Stomach smooth muscle (tissue), 2 donors: ENCODE measurements at regions not wholly inside any gene's neighbourhood (a gene's known extent, or its start where the extent isn't known, plus 50 kb on each side); places are given as distances from the start of the nearest gene placed in this dataset.

ENCODE experiments used
- H3K27ac ChIP-seq: one replicate; pipeline ENCODE4 v1.7.0; 2013; ENCODE audit warnings: mild to moderate bottlenecking, low read length, inconsistent platforms
- H3K27me3 ChIP-seq, 2 donors: one replicate each; pipeline ENCODE4 v1.7.0; 2013; ENCODE audit warnings: low read length in 2 of 2; ENCODE audit not compliant: insufficient read depth in 2 of 2, control insufficient read depth in 1 of 2
- H3K36me3 ChIP-seq, 2 donors: one replicate each; pipeline ENCODE4 v1.7.0; 2013; ENCODE audit warnings: low read length in 2 of 2; ENCODE audit not compliant: control insufficient read depth in 2 of 2, insufficient read depth in 2 of 2
- H3K4me1 ChIP-seq: one replicate; pipeline ENCODE4 v1.7.0; 2013; ENCODE audit warnings: low read length; ENCODE audit not compliant: control insufficient read depth, insufficient read depth
- H3K4me3 ChIP-seq, 2 donors: one replicate each; pipeline ENCODE4 v1.7.0; 2013; ENCODE audit warnings: low read length in 2 of 2
- H3K9ac ChIP-seq, 2 donors: one replicate each; pipeline ENCODE4 v1.7.0; 2013; ENCODE audit warnings: low read length in 2 of 2, mild to moderate bottlenecking in 1 of 2
- H3K9me3 ChIP-seq, 2 donors: one replicate each; pipeline ENCODE4 v1.7.0; 2013; ENCODE audit warnings: low read length in 2 of 2; ENCODE audit not compliant: control insufficient read depth in 2 of 2
- donor health status: healthy.
- donor health status: Pancreatic carcinoma.

- Histone ChIP-seq H3K4me1 (peaks cover 15% of the 10 kb centered on the region), H3K27ac (no peak overlapping the region), H3K36me3 (no peaks in the 10 kb centered on the region), H3K4me3 (peak overlapping the region; percentile 11 to 73), H3K27me3 (no peaks in the 10 kb centered on the region), H3K9me3 (no peaks in the 10 kb centered on the region), H3K9ac (no peak overlapping the region)
These were observed 95.2 kb downstream of the PLCE1 start for GRCh38 chr10:94088926-94089381.

GRCh38 chr10:94091649-94092048 is 97.9 kb downstream of the PLCE1 start:
- no peaks in the 10 kb centered on the region for H3K27me3 ChIP-seq
- no peak overlapping the region for H3K9ac ChIP-seq
- no peak overlapping the region for H3K27ac ChIP-seq
- no peaks in the 10 kb centered on the region for H3K36me3 ChIP-seq
- H3K4me1 ChIP-seq, result peaks cover 15% of the 10 kb centered on the region
- H3K4me3 ChIP-seq, result no peak overlapping the region
- H3K9me3 ChIP-seq, result no peaks in the 10 kb centered on the region

- peaks cover 14% of the 10 kb centered on the region for H3K4me1 ChIP-seq
- H3K27me3 ChIP-seq, result no peaks in the 10 kb centered on the region
- H3K4me3 ChIP-seq, result no peak overlapping the region
- no peaks in the 10 kb centered on the region for H3K9me3 ChIP-seq
- no peaks in the 10 kb centered on the region for H3K36me3 ChIP-seq
- H3K27ac ChIP-seq, result no peak overlapping the region
- H3K9ac ChIP-seq, result no peak overlapping the region
These were observed 99.1 kb downstream of the PLCE1 start for GRCh38 chr10:94092848-94093247.

GRCh38 chr10:94093286-94093905 is 99.7 kb downstream of the PLCE1 start:
- H3K27me3 ChIP-seq, result no peaks in the 10 kb centered on the region
- peaks cover 9% of the 10 kb centered on the region for H3K4me1 ChIP-seq
- H3K27ac ChIP-seq, result no peak overlapping the region
- H3K4me3 ChIP-seq, result no peak overlapping the region
- no peaks in the 10 kb centered on the region for H3K36me3 ChIP-seq
- no peak overlapping the region for H3K9ac ChIP-seq
- H3K9me3 ChIP-seq, result no peaks in the 10 kb centered on the region

GRCh38 chr10:94094540-94094939 is 100.8 kb downstream of the PLCE1 start:
- H3K36me3 ChIP-seq, result no peaks in the 10 kb centered on the region
- H3K4me1 ChIP-seq, result peaks cover 13% of the 10 kb centered on the region
- no peak overlapping the region for H3K4me3 ChIP-seq
- no peak overlapping the region for H3K9ac ChIP-seq
- no peaks in the 10 kb centered on the region for H3K9me3 ChIP-seq
- H3K27me3 ChIP-seq, result no peaks in the 10 kb centered on the region
- H3K27ac ChIP-seq, result no peak overlapping the region

- Histone ChIP-seq H3K4me3 (no peak overlapping the region), H3K36me3 (no peaks in the 10 kb centered on the region), H3K4me1 (peaks cover 13% of the 10 kb centered on the region), H3K9ac (no peak overlapping the region), H3K27me3 (no peaks in the 10 kb centered on the region), H3K27ac (no peak overlapping the region), H3K9me3 (no peaks in the 10 kb centered on the region)
These were observed 103.9 kb downstream of the PLCE1 start for GRCh38 chr10:94097656-94098055.

GRCh38 chr10:94098896-94099295 is 105.2 kb downstream of the PLCE1 start:
- no peaks in the 10 kb centered on the region for H3K27me3 ChIP-seq
- no peak overlapping the region for H3K9ac ChIP-seq
- no peaks in the 10 kb centered on the region for H3K9me3 ChIP-seq
- no peaks in the 10 kb centered on the region for H3K36me3 ChIP-seq
- peaks cover 18% of the 10 kb centered on the region for H3K4me1 ChIP-seq
- H3K4me3 ChIP-seq, result no peak overlapping the region
- H3K27ac ChIP-seq, result peak overlapping the region; percentile 18

- H3K4me1 ChIP-seq, result peaks cover 11% of the 10 kb centered on the region
- H3K36me3 ChIP-seq, result no peaks in the 10 kb centered on the region
- no peak overlapping the region for H3K27ac ChIP-seq
- no peaks in the 10 kb centered on the region for H3K9me3 ChIP-seq
- no peaks in the 10 kb centered on the region for H3K27me3 ChIP-seq
- no peak overlapping the region for H3K9ac ChIP-seq
- no peak overlapping the region for H3K4me3 ChIP-seq
These were observed 108.2 kb downstream of the PLCE1 start for GRCh38 chr10:94101894-94102293.

- Histone ChIP-seq H3K27me3 (no peaks in the 10 kb centered on the region), H3K9me3 (no peaks in the 10 kb centered on the region), H3K9ac (no peak overlapping the region), H3K4me1 (peaks cover 11% of the 10 kb centered on the region), H3K36me3 (no peaks in the 10 kb centered on the region), H3K27ac (no peak overlapping the region), H3K4me3 (no peak overlapping the region)
These were observed 108.7 kb downstream of the PLCE1 start for GRCh38 chr10:94102436-94102835.

- H3K9ac ChIP-seq, result no peak overlapping the region
- no peak overlapping the region for H3K4me3 ChIP-seq
- H3K27ac ChIP-seq, result no peak overlapping the region
- H3K27me3 ChIP-seq, result no peaks in the 10 kb centered on the region
- H3K36me3 ChIP-seq, result no peaks in the 10 kb centered on the region
- peaks cover 11% of the 10 kb centered on the region for H3K4me1 ChIP-seq
- H3K9me3 ChIP-seq, result no peaks in the 10 kb centered on the region
These were observed 109.5 kb downstream of the PLCE1 start for GRCh38 chr10:94103192-94103591.

- Histone ChIP-seq H3K4me1 (peaks cover 9% of the 10 kb centered on the region), H3K9me3 (no peaks in the 10 kb centered on the region), H3K4me3 (peak overlapping the region; percentile 9 to 37), H3K9ac (no peak overlapping the region), H3K27ac (no peak overlapping the region), H3K36me3 (no peaks in the 10 kb centered on the region), H3K27me3 (no peaks in the 10 kb centered on the region)
These were observed 110.1 kb downstream of the PLCE1 start for GRCh38 chr10:94103801-94104221.
